Renal cortex interstitium (tissue), 11 donors: ENCODE measurements at regions not wholly inside any gene's neighbourhood (a gene's known extent, or its start where the extent isn't known, plus 50 kb on each side); places are given as distances from the start of the nearest gene placed in this dataset.
A peak's percentile ranks its signal among the peaks of the same experiment; 100 is the strongest.

Experiments
- DNase-seq, 11 donors: peaks; one replicate each; pipeline ENCODE4 v3.0.0-alpha.2; 2013; ENCODE audit warnings: low read depth in 9 of 11, low spot score in 4 of 11; ENCODE audit errors: extremely low read depth in 1 of 11

DNA sequence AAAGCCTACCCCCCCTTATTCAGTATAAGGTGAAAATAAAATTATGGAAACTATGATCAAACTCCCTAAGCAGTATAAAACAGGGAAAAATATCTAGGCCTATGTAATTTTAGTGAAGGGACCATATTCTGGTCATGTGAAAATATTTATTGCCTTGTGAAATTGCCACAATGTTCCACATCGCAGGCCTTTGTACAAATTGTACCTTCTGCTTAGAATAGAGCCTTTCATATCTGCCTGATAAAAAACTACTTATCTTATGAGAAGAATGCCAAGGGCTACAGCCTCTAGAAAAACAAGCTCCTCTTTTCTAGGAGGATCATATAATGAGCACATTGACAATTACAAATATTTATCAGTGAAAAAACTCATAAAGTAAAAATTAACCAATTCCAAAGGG, 1280.0 kb downstream of the EFNB2 start:
- no peak for DNase-seq

DNA sequence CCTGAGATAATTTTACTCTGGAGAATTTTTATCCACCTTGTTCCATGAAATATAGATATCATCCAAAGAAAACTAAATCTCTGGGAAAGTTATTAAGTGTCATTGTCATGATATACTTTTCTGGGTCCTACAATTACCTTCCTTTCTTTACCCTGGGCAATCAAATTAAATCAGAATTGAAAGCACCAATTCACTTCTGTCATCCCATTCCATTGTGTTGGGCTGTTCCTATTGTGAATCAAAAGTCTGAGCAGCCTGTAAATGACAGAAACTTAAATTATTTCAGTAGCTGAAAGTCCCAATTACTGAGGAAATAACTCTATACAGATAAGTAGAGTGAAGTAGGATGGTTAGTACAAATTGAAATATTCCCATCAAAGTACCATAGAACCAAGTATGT, 1284.2 kb downstream of the EFNB2 start:
- no peak for DNase-seq

DNA sequence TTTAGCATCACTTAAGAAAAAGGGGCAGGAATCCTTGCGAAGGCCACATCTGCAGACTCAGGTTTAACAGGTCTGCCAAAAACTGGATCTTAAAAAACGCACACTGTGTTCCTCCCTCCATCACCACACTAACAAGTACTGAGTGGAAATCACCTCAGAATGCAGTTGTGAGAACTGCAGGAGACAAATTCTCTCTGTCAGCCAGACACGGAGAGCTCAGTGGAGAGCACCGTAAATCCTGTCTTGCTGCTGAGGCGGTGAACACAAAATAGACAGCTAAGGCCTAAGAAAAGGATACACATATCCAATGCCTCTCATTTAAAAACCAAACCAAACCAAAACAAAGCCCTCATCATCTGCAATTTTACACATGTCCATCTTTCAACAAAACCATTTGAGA, 1287.6 kb downstream of the EFNB2 start:
- no peak for DNase-seq

DNA sequence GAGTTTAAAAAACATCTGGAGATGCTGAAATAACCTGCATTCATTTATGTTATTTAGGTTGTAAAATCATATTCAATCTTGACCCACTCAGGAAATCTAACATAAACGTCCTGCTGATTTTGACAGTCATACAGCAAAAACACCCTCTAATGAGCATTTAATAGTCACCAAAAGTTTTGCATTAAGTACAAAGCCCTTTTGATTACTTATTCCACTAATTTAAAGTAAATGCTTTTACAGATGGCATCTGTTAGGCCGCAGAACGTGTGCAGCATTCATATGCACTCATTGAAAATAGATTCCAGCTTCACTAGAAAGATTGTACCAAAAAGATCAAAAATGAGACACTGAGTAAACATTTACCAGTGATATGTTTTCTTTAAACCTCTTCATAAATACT, 1295.1 kb downstream of the EFNB2 start:
- DNase-seq, result no peak

DNA sequence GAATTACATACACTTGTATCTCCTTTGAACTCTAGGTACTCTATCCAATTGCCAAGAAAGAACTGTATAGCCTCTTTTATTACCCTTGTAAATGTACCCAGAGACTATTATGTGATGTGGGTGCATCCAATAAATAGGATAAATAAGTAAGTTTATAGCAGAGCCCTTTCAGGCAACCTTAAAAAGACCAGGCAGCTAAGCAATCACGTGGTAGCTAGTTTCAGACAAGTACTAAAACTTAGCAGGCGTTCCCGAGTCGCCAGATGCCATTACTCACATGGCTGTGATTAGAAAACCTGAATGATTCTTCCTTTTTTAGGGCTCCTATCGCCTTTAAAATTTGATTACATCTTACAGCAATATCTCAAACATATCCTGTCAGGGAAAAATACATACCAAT, 1303.0 kb downstream of the EFNB2 start:
- peak in 7 of 11 donors; percentile 1 to 27 (median 10) for DNase-seq

DNA sequence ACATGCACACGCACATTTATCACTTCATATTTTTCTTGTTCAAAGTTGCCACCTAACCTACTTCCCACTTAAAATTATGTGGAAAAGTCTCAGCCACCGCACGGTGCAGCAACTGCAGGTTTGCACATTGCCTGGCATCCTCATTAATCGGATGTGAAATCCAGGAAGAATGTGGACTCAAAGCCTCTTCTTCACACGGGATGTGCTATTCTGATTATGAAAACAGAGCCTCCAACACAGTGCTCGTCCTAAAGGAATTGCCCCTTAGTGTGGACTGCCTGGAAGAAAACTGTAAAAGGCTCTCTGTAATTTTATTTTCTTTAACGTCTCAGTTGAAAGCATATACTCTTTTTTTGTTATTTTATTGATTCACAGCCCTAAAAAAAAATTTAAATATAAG, 1303.5 kb downstream of the EFNB2 start:
- no peak for DNase-seq

DNA sequence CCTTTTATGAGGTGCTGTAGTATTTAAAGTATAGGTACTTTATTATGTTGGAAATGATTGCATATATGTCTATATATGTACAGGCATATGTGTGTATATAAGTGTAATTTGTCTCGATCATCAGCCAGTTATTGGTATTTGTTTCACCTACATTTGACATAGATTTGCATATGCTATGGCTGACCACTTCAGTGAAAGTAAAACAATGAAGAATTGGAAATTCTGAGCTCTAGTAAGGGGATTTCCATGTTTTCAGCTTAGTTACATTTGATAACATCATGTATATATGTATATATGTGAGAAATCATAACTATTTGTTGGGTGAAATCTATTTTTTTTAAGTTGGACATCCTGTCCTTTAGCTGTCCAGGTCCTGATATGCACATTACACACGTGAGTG, 1303.9 kb downstream of the EFNB2 start:
- DNase-seq, result no peak

DNA sequence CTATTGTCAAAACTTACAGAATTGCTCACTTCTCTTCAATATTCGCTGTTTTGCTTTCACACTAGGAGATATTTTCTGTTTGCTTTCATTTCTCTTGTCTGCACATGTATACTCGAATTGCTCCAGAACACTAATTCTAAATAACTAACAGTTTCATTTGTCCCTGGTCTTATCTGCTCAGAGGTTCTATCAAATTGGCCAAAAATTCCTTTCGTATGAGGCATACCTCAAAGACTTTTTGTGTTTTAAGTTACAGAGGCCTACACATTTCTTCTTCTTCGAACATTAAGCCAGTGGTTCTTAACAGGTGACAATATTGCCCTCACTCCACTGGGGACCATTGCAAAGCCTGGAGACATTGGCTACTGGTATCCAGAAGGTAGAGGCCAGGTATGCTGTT, 1314.6 kb downstream of the EFNB2 start:
- no peak for DNase-seq

DNA sequence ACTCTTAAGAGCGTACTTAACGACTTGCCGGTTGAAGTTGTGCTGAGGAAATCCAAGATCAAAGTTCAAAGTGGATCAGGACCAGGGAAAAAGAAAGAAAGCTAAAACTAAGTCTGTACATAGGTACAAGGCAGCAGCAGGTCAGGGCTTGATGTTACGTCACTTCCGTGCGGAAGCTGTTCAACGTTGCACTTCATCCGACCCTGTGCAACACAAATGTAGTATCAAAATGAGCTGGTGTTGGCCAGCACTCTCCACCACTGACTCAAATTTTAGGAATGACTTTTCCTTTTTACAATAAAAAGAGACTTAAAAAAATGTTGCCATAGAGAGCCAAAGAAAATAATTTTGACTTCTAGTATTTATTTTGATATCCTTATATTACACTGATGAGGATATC, 1315.4 kb downstream of the EFNB2 start:
- DNase-seq, result no peak

DNA sequence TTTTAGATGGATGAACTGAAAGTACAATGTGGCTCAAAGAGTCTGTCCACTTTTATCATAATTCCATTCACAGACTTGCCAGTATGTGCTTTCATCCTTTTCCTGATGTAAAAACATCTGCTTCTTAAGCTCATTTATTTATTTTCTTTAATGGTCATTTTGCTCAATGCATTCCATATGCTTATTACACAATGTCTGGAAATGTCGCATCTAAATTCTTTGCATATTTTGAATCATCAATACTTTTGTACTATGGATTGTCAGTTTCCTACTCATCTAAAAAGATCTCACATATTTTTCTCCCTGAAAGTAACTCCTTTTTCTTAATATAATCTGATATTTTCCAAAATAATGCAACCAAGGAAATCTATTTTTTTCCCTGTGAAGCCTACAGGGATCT, 1315.8 kb downstream of the EFNB2 start:
- no peak for DNase-seq

DNA sequence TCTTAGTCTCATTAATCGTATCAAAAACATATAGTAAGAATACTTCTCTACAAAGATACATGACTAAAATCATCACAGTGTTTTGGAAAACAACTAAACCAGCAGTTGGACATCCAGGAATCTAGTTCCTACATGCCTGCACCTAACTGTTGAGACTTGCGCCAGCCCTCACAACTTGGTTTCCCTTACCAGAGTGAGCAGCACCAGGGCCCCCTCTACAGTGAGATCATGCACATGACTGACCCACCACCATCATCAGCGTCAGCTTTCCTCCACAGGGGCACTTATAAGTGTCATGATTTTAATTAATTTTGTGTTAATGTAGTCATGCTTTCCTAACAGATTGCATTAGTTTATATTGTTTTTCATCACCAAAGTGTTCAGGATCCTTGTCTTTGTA, 1322.0 kb downstream of the EFNB2 start:
- DNase-seq, result no peak

DNA sequence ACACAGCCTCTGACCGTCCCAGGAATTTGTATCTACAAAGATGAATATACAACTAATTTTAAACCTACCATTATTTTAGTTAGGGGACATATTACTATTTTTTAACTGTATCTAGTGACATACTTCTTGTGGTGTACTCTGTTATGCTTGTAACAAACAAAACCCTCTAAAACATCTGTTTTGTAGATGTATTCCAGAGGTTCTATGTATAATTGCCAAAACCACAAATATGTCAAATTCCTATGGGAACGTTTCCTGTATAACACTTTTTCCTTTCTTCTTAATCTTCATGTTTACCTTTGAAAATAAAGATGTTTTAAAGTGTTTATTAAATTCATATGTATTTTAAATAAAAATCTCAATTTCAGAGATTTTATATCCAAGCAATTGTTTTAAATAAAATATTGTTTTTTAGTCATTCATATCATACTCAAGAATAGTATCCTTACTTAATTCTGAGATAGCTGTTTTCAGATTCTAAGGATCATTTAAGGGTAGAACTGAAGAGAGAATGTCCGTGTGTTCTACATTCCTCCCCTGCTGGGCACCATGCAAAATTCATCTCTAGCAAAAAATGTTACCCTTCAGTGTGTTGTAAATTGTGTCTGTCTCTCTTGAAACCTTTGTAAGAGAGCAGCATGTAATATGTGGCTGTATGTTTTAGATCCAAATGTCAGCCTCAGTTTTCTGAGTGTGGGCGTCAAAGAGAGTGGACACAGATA, 1327.7 kb downstream of the EFNB2 start:
- no peak for DNase-seq

DNA sequence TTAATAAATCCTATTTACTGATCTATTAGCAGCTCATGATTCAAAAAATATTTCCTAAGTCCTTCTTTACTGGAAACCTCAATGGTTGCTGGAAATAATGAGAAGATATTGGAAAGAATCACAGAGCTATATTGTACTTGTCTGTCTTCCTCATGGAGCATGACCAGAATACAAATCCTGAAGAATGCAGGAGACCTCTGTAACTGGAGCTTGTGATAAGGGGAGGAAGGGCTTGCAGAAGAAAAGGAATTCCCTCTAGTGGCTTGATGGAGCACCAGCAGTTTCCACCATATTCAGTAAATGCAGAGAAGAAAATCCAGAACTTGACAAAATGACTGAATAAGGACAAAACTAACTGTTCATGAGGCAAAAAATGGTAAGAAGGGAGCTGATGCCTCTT, 1333.1 kb downstream of the EFNB2 start:
- peak in 9 of 11 donors; percentile 2 to 35 (median 10) for DNase-seq

DNA sequence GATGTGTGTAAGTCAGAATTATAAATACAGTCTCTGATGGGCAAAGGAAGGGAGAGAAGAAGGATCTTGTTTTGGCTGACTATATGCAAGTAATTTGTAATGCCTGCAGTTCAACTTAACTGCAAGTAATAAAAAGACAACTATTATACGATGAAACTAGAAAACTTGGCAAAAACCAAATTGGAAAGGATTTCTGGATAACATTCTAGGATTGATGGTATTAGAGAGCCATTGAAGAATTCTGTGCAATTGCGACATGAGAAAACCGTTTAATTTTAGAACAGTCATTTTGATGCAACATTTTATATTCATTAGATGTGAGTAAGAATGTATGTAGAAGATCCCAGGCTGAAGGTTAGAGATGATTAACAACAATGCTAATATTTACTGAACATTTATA, 1334.1 kb downstream of the EFNB2 start:
- DNase-seq, result no peak

DNA sequence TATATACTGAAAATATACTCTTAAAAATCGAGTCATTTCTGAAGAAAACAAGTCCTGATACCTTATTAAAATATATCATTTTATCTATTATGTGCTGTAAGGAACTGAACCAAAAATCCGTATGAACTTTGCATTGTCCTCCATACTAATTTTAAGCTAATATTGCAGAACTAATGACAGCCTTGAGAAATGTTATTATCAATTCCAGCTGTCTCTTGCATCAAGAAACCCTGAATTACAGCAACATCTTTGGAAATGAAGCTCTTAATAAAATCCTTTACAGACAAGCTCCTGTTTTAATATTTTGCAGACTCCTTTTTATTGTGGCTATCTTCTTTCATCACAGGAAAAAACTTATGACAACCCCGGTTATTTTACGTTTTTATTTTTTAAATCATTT, 1335.3 kb downstream of the EFNB2 start:
- DNase-seq, result no peak

DNA sequence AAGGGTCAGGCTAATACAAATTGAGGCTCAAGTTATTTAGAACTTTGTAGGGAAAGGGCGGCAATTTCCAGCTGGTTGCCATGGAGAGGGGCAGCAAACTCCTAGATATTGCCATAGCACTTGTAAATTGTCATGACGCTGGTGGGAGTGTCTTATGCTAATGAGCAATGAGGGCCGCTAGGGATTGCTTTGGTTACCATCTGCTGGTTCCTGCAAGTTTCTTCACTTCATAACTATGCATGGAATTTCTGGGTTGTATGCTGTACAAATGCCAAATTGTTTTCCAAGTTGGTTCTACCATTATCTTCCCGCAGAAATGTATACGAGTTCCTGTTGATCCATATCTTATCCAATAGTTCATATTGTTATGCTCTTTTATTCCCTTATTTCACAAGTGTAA, 1339.4 kb downstream of the EFNB2 start:
- DNase-seq, result peak in 1 of 11 donors; percentile 0

DNA sequence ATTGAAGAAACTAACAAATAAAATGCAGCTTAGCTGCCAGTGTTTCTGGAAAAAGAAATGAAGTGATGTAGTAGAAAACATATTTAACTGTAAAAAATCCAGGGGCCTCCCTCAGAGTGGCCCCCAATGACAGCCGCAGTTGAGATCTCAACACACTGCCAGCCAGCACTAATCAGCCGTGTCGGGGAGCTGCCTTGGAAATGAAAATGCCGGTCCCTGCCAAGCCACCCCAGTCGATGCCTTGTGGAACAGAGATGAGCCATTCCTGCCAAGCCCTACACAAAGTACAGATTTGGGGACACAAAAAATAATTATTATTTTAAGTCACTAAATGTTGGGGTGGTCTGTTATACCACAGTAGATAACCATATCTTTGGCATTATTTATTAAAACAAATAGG, 1342.4 kb downstream of the EFNB2 start:
- no peak for DNase-seq

DNA sequence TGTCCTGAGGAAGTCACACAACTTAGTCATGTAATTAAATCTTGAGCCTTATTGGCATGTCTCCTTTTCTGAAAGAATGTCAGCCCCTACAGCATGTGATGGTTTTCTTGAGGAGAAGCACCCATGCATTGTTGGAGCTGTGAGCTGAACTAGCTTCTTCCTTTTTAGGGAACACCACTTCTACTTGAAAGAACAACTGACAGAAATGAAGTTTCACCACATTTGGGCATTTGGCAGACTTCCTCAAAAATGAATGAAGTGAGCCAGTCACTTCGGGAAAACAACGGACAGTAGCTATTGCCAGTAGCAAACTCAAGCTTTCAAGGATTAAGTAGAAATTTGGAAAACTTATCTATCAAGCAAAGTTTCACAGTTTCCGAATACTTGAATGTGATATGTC, 1351.3 kb downstream of the EFNB2 start:
- DNase-seq, result no peak

DNA sequence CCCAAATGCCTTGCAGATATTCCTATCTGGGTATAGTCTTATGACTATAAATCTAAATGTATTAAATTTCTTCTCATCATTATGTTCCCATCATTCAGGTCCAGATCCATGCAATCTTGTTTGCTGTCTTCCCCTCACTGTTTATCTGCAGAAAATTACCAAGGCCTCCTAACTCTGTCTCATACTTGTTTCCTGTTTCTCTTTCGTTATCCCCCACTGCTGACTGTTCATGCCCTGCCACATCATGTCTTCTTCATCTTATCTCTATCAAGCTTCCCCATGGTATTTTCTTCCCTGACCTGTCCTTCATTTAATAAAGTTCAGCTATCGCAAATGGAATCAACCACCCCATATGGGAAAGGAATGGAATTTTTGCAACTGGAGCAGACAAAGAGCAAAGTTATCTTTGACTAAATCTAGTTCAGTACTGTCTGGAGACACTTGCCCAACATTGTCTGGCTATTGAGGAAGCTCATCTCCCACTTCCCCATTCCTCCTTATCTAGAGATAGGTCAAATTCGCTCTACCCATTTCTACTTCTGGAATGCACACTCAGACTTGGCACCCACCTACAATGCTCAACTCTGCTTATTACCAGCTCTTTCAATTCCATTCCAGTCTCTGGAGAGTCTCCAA, 1358.1 kb downstream of the EFNB2 start:
- DNase-seq, result no peak

DNA sequence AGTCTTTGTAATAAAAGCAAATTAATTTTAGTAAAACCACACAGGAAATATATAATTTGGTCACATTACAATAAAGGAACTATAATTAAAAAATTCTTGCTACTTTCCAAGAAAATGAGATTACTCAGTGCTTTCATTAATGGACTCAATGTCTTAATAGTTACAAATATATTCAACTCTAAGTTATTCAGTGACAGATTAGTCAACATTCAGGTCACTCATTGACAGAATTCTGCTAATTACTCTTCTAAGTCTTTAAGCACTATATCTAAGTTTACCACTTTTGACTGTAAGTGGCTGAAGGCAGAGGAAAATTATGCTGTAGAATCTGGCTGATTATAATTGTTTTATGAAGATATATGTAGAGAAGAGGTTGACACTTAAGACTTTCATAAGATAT, 1365.0 kb downstream of the EFNB2 start:
- peak in 1 of 11 donors; percentile 3 for DNase-seq

DNA sequence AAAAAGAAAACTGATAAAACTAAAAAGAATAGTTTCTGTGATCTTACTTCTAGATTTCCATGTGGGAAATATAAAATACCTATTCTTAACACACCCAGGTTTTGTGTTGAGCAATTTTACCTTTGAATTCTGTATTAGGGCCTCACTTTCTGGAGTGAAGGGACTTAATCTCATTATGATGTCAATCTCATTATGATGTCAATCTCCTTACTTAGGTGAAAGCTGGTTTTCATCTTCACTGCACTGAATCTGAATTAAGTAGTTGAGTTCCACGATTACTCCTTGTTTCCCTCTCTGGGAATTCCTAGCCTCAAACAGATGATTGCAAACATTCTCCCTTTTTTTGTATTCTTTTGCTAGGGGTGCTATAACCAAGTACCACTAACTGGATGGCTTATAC, 1367.2 kb downstream of the EFNB2 start:
- no peak for DNase-seq
